Loucy (cell line): ENCODE measurements at regions not wholly inside any gene's neighbourhood (a gene's known extent, or its start where the extent isn't known, plus 50 kb on each side); places are given as distances from the start of the nearest gene placed in this dataset.

ENCODE experiments used
- EZH2phosphoT487 ChIP-seq: fragments of 200-600 bp; IDR thresholded peaks from 2 replicates; pipeline ENCODE4 v1.6.1; 2018; ENCODE audit warnings: antibody characterized with exemption, mild to moderate bottlenecking, moderate library complexity, borderline replicate concordance
- TF ChIP-seq, protein P1 (sequence below): fragments of 200-600 bp; sonication (generic); conservative IDR thresholded peaks from 2 replicates; pipeline ENCODE4 v1.5.1; 2014; ENCODE audit warnings: mild to moderate bottlenecking, antibody characterized with exemption, low read length

DNA sequence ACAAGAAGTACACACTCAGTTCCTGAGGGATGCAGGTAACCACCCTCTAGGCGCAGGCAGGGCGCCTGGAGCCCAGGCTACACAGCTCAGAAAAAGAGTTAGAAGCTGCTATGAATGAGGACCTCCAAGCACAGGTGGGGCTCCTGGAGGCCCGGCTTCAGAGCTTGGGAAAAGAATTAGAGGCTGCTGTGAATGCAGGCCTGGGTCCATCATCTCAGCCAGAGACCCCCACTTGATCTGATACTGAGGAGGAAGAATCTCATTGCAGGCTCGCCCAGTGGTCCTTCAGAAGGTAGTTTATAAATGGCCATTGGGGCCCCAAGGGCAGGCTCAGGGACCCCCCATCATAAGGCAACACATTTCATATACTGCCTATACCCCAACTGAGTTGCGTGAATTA lies 556.4 kb downstream of the SLC6A15 start:
- TF ChIP-seq, protein P1, sequence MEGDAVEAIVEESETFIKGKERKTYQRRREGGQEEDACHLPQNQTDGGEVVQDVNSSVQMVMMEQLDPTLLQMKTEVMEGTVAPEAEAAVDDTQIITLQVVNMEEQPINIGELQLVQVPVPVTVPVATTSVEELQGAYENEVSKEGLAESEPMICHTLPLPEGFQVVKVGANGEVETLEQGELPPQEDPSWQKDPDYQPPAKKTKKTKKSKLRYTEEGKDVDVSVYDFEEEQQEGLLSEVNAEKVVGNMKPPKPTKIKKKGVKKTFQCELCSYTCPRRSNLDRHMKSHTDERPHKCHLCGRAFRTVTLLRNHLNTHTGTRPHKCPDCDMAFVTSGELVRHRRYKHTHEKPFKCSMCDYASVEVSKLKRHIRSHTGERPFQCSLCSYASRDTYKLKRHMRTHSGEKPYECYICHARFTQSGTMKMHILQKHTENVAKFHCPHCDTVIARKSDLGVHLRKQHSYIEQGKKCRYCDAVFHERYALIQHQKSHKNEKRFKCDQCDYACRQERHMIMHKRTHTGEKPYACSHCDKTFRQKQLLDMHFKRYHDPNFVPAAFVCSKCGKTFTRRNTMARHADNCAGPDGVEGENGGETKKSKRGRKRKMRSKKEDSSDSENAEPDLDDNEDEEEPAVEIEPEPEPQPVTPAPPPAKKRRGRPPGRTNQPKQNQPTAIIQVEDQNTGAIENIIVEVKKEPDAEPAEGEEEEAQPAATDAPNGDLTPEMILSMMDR, result no peak
- TF ChIP-seq EZH2phosphoT487, result no peak
